SJCRH30 (cell line): ENCODE measurements at regions not wholly inside any gene's neighbourhood (a gene's known extent, or its start where the extent isn't known, plus 50 kb on each side); places are given as distances from the start of the nearest gene placed in this dataset.
A peak's percentile ranks its signal among the peaks of the same experiment; 100 is the strongest.
"Not testable (repeated sequence)": the region's sequence is repeated elsewhere in the genome, so short reads cannot be mapped to it uniquely, and the experiment has no call there.

Source experiments
- DNase-seq, 2 experiments: peaks; one replicate each; pipeline ENCODE4 v3.0.0-alpha.2; 2015 to 2020
- H3K27ac ChIP-seq: fragments of 250-450 bp; sonication (Bioruptor Pico); 2 replicates; pipeline ENCODE4 v1.5.1; 2020; ENCODE audit warnings: mild to moderate bottlenecking, moderate library complexity
- H3K27me3 ChIP-seq: fragments of 250-450 bp; sonication (Bioruptor Pico); 2 replicates; pipeline ENCODE4 v1.5.1; 2020; ENCODE audit warnings: mild to moderate bottlenecking, moderate library complexity
- H3K36me3 ChIP-seq: fragments of 250-450 bp; sonication (Bioruptor Pico); 2 replicates; pipeline ENCODE4 v1.5.1; 2020; ENCODE audit warnings: mild to moderate bottlenecking, moderate library complexity
- H3K4me1 ChIP-seq: fragments of 250-450 bp; sonication (Bioruptor Pico); 2 replicates; pipeline ENCODE4 v1.5.1; 2020; ENCODE audit warnings: mild to moderate bottlenecking, moderate library complexity
- H3K4me3 ChIP-seq: fragments of 250-450 bp; sonication (Bioruptor Pico); 2 replicates; pipeline ENCODE4 v1.5.1; 2020; ENCODE audit warnings: mild to moderate bottlenecking, moderate library complexity
- H3K9me3 ChIP-seq: fragments of 250-450 bp; sonication (Bioruptor Pico); replicated peaks from 2 replicates; pipeline ENCODE4 v1.5.1; 2020; ENCODE audit warnings: mild to moderate bottlenecking, moderate library complexity

- DNase-seq = no peak
- Histone ChIP-seq H3K4me1 (no peaks in the 10 kb centered on the region), H3K4me3 (no peak overlapping the region), H3K27ac (no peak overlapping the region), H3K36me3 (no peaks in the 10 kb centered on the region), H3K27me3 (no peaks in the 10 kb centered on the region), H3K9me3 (peaks cover 7% of the 10 kb centered on the region)
These were observed 70.7 kb upstream of the NCOA3 start for GRCh38 chr20:47430862-47431588.

DNA sequence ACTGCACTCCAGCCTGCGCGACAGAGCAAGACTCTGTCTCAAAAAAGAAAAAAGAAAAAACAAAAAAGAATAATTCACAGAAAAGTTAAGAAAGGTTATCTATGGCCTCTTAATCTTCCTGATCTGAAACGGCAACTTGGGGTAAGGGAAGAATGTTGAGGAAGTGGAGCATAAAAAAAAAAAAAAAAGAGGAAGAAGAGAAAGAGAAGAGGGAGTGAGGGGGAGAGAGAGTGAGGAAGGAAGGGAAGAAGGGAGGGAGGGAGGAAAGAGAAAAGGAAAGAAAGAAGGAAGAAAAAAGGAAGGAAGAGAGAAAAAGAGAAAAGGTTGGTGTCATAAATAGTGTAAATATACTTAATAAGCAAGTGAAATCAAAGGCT is 68.9 kb upstream of the NCOA3 start:
- DNase-seq = no peak
- Histone ChIP-seq H3K4me1 (no peaks in the 10 kb centered on the region), H3K36me3 (no peaks in the 10 kb centered on the region), H3K27me3 (no peaks in the 10 kb centered on the region), H3K27ac (no peak overlapping the region), H3K9me3 (no peaks in the 10 kb centered on the region), H3K4me3 (no peak overlapping the region)

DNA sequence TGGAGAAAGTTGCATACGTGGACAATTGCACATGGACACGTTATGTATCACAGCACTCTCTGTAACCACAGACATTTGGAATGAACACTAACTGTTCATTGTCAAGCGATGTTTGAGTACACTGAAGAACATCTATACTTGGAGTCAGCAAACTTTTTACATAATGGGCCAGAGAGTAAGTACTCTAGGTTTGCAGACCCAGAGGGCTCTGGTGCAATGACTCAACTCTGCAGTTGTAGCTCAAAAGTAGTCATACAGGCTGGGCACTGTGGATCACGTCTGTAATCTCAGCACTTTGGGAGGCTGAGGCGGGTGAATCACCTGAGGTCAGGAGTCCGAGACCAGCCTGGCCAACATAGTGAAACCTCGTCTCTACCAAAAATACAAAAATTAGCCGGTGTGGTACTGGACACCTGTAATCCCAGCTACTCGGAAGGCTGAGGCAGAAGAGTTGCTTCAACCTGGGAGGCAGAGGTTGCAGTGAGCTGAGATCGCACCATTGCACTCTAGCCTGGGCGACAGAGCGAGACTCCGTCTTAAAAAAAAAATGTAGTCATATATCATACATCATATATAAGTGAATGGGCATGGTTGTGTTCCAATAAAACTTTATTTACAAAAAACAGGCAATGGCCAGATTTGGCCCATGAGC is 67.4 kb upstream of the NCOA3 start:
- not testable (repeated sequence) for H3K27me3 ChIP-seq, DNase-seq, H3K27ac ChIP-seq, H3K9me3 ChIP-seq, H3K36me3 ChIP-seq, H3K4me1 ChIP-seq, H3K4me3 ChIP-seq

- H3K4me1 ChIP-seq = no peaks in the 10 kb centered on the region
- no peak overlapping the region for H3K4me3 ChIP-seq
- DNase-seq = peak in 1 of 2 experiments; percentile 34
- H3K36me3 ChIP-seq = no peaks in the 10 kb centered on the region
- no peaks in the 10 kb centered on the region for H3K27me3 ChIP-seq
- H3K27ac ChIP-seq = no peak overlapping the region
- H3K9me3 ChIP-seq = no peaks in the 10 kb centered on the region
These were observed 63.0 kb upstream of the NCOA3 start for GRCh38 chr20:47438464-47439381.

DNA sequence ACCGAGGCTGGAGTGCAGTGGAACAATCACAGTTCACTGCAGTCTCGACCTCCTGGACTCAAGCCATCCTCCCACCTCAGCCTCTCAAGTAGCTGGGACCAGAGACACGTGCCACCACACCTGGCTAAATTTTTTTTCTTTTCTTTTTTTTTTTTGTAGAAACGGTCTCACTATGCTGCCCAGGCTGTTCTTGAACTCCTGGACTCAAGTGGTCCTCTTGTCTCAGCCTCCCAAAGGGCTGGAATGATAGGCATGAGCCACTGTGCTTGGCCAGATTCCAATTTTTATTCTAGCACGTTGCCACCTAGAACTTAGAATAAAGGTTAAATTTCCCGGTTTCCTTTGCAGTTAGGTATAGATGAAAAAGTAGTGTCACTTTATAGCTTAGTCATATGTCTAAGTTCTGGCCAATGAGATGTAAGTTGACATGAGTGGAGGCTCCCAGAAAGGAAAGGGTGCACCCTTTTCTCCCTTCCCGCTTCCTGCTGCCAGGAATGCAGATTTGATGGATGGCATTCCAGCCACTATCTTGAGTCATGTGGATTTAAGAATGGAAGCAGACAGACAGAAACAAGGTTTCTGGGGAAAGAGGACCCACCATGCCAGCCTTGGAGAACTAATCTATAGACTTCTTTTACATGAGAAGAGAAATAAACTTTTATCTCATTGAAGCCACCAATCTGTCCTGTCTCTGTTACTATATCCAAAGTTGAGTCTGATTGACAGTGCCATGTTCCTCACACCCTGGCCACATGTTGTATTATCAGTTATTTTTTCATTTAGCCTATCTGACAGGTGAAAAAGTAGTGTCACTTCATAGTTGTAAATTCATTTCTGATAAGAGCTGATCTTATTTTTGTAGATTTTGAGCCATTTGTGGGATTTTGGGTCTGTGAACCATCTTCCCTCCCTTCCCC is 60.6 kb upstream of the NCOA3 start:
- DNase-seq = peak in 1 of 2 experiments; percentile 33
- H3K27me3 ChIP-seq = no peaks in the 10 kb centered on the region
- H3K4me3 ChIP-seq = no peak overlapping the region
- no peaks in the 10 kb centered on the region for H3K4me1 ChIP-seq
- H3K9me3 ChIP-seq = no peaks in the 10 kb centered on the region
- H3K27ac ChIP-seq = no peak overlapping the region
- no peaks in the 10 kb centered on the region for H3K36me3 ChIP-seq

GRCh38 chr20:47441774-47442150 is 59.9 kb upstream of the NCOA3 start:
- no peaks in the 10 kb centered on the region for H3K27me3 ChIP-seq
- no peak overlapping the region for H3K27ac ChIP-seq
- no peak overlapping the region for H3K4me3 ChIP-seq
- H3K9me3 ChIP-seq = no peaks in the 10 kb centered on the region
- no peaks in the 10 kb centered on the region for H3K4me1 ChIP-seq
- H3K36me3 ChIP-seq = no peaks in the 10 kb centered on the region
- no peak for DNase-seq

- not testable (repeated sequence) for H3K4me1 ChIP-seq, H3K36me3 ChIP-seq, H3K27ac ChIP-seq, DNase-seq, H3K4me3 ChIP-seq, H3K27me3 ChIP-seq, H3K9me3 ChIP-seq
These were observed 58.6 kb upstream of the NCOA3 start for GRCh38 chr20:47443060-47443459.

- H3K27me3 ChIP-seq = no peaks in the 10 kb centered on the region
- no peak overlapping the region for H3K4me3 ChIP-seq
- H3K27ac ChIP-seq = no peak overlapping the region
- no peaks in the 10 kb centered on the region; the same call in 1 of the 2 replicates for H3K9me3 ChIP-seq
- DNase-seq = no peak
- no peaks in the 10 kb centered on the region for H3K36me3 ChIP-seq
- no peaks in the 10 kb centered on the region for H3K4me1 ChIP-seq
These were observed 57.1 kb upstream of the NCOA3 start for GRCh38 chr20:47444584-47444983.

- Histone ChIP-seq H3K27me3 (no peaks in the 10 kb centered on the region), H3K9me3 (no peaks in the 10 kb centered on the region; the same call in 1 of the 2 replicates), H3K27ac (no peak overlapping the region), H3K4me1 (no peaks in the 10 kb centered on the region), H3K4me3 (no peak overlapping the region), H3K36me3 (no peaks in the 10 kb centered on the region)
- DNase-seq = no peak
These were observed 56.4 kb upstream of the NCOA3 start for GRCh38 chr20:47445291-47445690.

DNA sequence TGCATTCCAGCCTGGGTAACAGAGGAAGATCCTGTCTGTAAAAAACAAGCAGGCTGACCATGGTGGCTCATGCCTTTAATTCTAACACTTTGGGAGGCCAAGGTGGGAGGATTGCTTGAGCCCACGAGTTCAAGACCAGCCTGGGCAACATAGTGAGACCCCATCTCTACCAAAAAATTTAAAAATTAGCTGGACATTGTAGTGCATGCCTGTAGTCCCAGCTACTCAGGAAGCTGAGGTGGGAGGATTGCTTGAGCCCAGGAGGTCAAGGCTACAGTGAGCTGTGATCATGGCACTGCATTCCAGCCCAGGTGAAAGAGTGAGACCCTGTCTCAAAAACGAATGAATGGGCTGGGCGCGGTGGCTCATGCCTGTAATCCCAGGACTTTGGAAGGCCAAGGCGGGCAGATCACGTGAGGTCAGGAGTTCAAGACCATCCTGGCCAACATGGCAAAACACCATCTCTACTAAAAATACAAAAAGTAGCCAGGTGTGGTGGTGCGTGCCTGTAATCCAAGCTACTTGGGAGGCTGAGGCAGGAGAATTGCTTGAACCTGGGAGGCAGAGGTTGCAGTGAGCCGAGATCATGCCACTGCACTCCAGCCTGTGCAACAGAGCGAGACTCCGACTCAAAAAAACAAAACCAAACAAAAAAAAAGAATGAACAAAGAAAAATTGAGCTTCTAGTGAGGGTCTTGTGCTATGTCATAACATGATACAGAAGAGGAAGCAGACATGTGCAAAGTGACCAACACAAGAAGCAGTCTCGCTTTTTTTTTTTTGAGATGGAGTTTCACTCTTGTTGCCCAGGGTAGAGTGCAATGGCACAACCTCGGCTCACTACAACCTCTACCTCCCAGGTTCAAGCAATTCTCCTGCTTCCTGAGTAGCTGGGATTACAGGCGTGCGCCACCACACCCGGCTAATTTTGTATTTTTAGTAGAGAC is 54.1 kb upstream of the NCOA3 start:
- not testable (repeated sequence) for H3K27me3 ChIP-seq, H3K4me3 ChIP-seq, DNase-seq, H3K36me3 ChIP-seq, H3K9me3 ChIP-seq, H3K4me1 ChIP-seq, H3K27ac ChIP-seq

DNA sequence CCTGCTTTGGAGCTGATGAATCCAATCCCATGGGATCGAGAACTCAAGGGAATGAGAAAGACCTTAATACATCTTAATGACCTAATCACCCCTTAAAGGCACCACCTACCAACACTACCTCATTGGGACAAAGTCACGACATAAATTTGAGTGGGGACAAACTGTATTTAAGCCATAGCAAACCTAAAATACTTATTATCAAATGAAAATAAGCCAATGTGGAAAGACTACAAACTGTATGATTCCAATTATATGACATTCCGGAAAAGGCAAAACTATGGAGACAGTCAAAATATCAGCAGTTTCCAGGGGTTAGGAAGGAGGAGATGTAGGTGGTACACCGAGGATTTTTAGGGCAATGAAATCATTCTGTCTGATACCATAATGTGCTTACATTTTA is 53.3 kb upstream of the NCOA3 start:
- no peak overlapping the region for H3K4me3 ChIP-seq
- no peaks in the 10 kb centered on the region for H3K27me3 ChIP-seq
- H3K9me3 ChIP-seq = no peaks in the 10 kb centered on the region; the same call in none of the 2 replicates
- 0 out of 2 replicates have a peak, but pooled peaks cover 2% of the 10 kb centered on the region for H3K4me1 ChIP-seq
- H3K27ac ChIP-seq = no peak overlapping the region
- H3K36me3 ChIP-seq = no peaks in the 10 kb centered on the region
- DNase-seq = no peak

- DNase-seq = no peak
These were observed 50.1 kb upstream of the NCOA3 start for GRCh38 chr20:47451602-47451904.

More at GRCh38 chr20:47451602-47451904, 50.1 kb upstream of the NCOA3 start:
- H3K9me3 ChIP-seq = no peaks in the 10 kb centered on the region; the same call in none of the 2 replicates
- no peaks in the 10 kb centered on the region for H3K27me3 ChIP-seq
- no peak overlapping the region for H3K4me3 ChIP-seq
- no peak overlapping the region for H3K27ac ChIP-seq
- H3K36me3 ChIP-seq = no peaks in the 10 kb centered on the region
- 0 out of 2 replicates have a peak, but pooled peaks cover 2% of the 10 kb centered on the region for H3K4me1 ChIP-seq
